ENCODE measurements at regions not wholly inside any gene's neighbourhood (a gene's known extent, or its start where the extent isn't known, plus 50 kb on each side); places are given as distances from the start of the nearest gene placed in this dataset.
"Not testable (repeated sequence)": the region's sequence is repeated elsewhere in the genome, so short reads cannot be mapped to it uniquely, and the experiment has no call there.

DNA sequence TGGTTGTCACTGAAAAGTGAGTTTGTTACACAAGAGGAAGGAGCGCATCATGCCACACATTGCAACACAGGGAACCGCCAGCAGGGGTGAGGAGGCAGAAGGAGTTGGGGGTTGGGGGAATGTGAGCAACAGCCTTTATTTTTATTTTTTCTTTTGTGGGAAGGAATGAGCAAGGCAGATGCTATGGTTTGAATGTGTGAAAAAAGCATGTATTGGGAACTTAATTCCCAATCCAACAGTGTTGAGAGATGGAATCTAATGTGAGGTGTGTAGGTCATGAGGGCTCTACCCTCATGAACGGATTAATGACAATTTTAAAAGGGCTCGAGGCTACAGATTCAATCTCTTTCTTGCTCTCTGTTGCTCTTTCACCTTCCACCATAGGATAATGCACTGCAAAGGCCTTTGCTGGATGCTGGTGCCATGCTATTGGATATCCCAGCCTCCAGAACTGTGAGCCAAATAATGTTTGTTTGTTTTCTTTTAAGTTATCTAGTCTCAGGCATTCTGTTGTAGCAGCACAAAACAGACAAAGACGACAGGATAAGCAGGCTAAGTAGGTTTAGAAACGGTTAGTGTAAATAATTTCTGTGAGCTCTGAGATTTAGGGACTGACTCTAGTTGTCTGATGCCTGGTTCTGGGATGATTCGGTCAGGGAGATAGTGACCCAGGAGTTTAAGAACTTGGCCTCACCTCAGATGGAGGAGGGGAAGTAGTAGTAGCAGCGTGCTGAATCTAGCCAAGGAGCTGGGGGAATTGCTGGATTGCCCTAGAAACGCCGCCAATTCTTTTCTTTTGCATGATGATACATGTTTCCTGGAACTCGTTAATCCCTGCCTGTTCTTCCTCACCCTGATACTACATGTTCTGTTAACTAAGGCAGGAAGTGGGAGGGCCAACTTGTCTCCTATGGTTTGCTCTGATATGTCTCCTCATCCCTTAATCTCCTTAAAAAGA, 156.6 kb upstream of the CTSO start:
- H3K79me2 ChIP-seq (ENCODE audit: insufficient read depth, low read length): no peaks in the 10 kb centered on the region
- no peaks in the 10 kb centered on the region for H3K9me2 ChIP-seq (replicated peaks; ENCODE audit: insufficient read depth, low read length)
- no peak overlapping the region for H3K4me3 ChIP-seq (ENCODE audit: insufficient read depth, low read length, poor library complexity, severe bottlenecking)
- no peaks in the 10 kb centered on the region for H3F3A ChIP-seq (ENCODE audit: insufficient read depth)
- TF ChIP-seq EZH2phosphoT487 (conservative IDR thresholded peaks at IDR 0.05; ENCODE audit: low read length): no peak
- TF ChIP-seq CTCF (IDR thresholded peaks at IDR 0.05; ENCODE audit: insufficient read depth, low read length, poor library complexity, severe bottlenecking): no peak
- no peak overlapping the region for H2AFZ ChIP-seq (ENCODE audit: low read depth, low read length, severe bottlenecking)
- H3K27ac ChIP-seq (ENCODE audit: low read depth, low read length): no peak overlapping the region
- no peaks in the 10 kb centered on the region for H3K9me3 ChIP-seq (ENCODE audit: insufficient read depth, low read length)
- H3K4me2 ChIP-seq (ENCODE audit: low read depth, low read length, poor library complexity, severe bottlenecking): no peak overlapping the region
- H4K20me1 ChIP-seq (ENCODE audit: low read depth, low read length): no peaks in the 10 kb centered on the region
- no peaks in the 10 kb centered on the region for H3K36me3 ChIP-seq (ENCODE audit: low read length)
- H3K27me3 ChIP-seq (ENCODE audit: low read length): no peaks in the 10 kb centered on the region
- no peak overlapping the region for H3K9ac ChIP-seq (ENCODE audit: low read length)

DNA sequence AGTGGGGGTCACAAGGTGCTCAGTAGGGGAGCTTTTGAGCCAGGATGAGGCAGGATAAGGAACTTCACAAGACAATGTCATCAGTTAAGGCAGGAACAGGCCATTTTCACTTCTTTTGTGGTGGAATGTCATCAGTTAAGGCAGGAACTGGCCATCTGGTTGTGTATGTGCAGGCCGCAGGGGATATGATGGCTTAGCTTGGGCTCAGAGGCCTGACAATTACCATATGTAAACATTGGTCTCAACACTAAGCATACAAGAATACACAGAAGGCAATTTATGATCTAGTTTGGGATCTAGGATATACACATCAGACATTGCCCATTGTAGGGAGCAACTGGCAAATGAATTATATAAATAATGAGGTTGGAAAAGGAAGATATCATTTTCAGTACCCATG, 155.4 kb upstream of the CTSO start:
- H4K20me1 ChIP-seq (ENCODE audit: low read depth, low read length); H3K27ac ChIP-seq (ENCODE audit: low read depth, low read length); H3K36me3 ChIP-seq (ENCODE audit: low read length); H3K4me3 ChIP-seq (ENCODE audit: insufficient read depth, low read length, poor library complexity, severe bottlenecking); H3K9ac ChIP-seq (ENCODE audit: low read length); H3F3A ChIP-seq (ENCODE audit: insufficient read depth); H3K4me2 ChIP-seq (ENCODE audit: low read depth, low read length, poor library complexity, severe bottlenecking); H3K9me3 ChIP-seq (ENCODE audit: insufficient read depth, low read length); H3K79me2 ChIP-seq (ENCODE audit: insufficient read depth, low read length); H3K27me3 ChIP-seq (ENCODE audit: low read length); H3K9me2 ChIP-seq (replicated peaks; ENCODE audit: insufficient read depth, low read length); H2AFZ ChIP-seq (ENCODE audit: low read depth, low read length, severe bottlenecking): not testable (repeated sequence)

DNA sequence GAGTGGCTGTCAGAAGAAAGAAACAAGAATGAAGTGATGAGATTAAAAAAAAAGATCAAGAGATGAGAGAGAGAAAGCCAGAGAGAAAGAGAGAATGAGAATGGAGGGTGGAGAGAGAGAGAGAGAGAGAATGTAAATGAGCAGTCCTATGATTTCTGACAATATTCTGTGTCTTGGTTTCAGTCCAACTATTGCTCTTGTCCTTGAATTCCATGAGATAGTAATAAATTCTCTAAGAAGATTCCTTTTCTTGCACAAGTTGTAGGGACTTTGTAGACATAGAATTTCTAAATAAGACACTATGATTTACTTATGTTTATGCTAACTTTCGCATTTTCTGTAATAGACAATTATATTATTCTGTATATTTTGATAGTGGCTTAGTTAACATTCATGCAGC, 149.6 kb upstream of the CTSO start:
- Histone ChIP-seq H3K79me2 (ENCODE audit: insufficient read depth, low read length) (no peaks in the 10 kb centered on the region), H3F3A (ENCODE audit: insufficient read depth) (no peaks in the 10 kb centered on the region), H3K27me3 (ENCODE audit: low read length) (no peaks in the 10 kb centered on the region), H3K27ac (ENCODE audit: low read depth, low read length) (no peak overlapping the region), H3K36me3 (ENCODE audit: low read length) (no peaks in the 10 kb centered on the region), H4K20me1 (ENCODE audit: low read depth, low read length) (no peaks in the 10 kb centered on the region), H3K9me3 (ENCODE audit: insufficient read depth, low read length) (no peaks in the 10 kb centered on the region), H3K9me2 (replicated peaks; ENCODE audit: insufficient read depth, low read length) (no peaks in the 10 kb centered on the region; the same call in 1 of the 2 replicates), H3K4me3 (ENCODE audit: insufficient read depth, low read length, poor library complexity, severe bottlenecking) (no peak overlapping the region), H2AFZ (ENCODE audit: low read depth, low read length, severe bottlenecking) (no peak overlapping the region), H3K9ac (ENCODE audit: low read length) (no peak overlapping the region), H3K4me2 (ENCODE audit: low read depth, low read length, poor library complexity, severe bottlenecking) (no peak overlapping the region)
- TF ChIP-seq CTCF (IDR thresholded peaks at IDR 0.05; ENCODE audit: insufficient read depth, low read length, poor library complexity, severe bottlenecking) (no peak), EZH2phosphoT487 (conservative IDR thresholded peaks at IDR 0.05; ENCODE audit: low read length) (no peak)

DNA sequence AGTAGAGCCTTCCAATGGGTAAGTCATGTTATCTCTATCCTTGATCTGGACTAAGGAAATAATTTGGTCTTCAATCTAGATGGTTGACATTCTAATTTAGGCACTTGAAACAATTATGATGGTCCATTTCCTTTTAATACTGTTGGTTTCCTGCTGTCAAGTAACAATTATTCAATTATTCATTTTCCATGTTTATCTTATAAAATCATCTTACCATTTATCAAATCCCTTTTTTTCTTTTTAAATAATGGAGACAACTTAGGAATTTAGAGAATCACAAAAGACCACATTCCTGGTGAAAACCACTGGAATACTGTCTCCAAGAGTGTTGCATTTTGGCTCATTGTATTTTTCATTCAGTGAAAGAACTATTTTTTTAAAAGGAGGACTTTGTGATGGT, 148.7 kb upstream of the CTSO start:
- no peaks in the 10 kb centered on the region for H3F3A ChIP-seq (ENCODE audit: insufficient read depth)
- no peak overlapping the region for H3K9ac ChIP-seq (ENCODE audit: low read length)
- H4K20me1 ChIP-seq (ENCODE audit: low read depth, low read length): no peaks in the 10 kb centered on the region
- no peak overlapping the region for H3K4me3 ChIP-seq (ENCODE audit: insufficient read depth, low read length, poor library complexity, severe bottlenecking)
- H3K4me2 ChIP-seq (ENCODE audit: low read depth, low read length, poor library complexity, severe bottlenecking): no peak overlapping the region
- no peak overlapping the region for H3K27ac ChIP-seq (ENCODE audit: low read depth, low read length)
- H3K9me2 ChIP-seq (replicated peaks; ENCODE audit: insufficient read depth, low read length): no peaks in the 10 kb centered on the region; the same call in 1 of the 2 replicates
- H3K27me3 ChIP-seq (ENCODE audit: low read length): no peaks in the 10 kb centered on the region
- H3K36me3 ChIP-seq (ENCODE audit: low read length): no peaks in the 10 kb centered on the region
- H2AFZ ChIP-seq (ENCODE audit: low read depth, low read length, severe bottlenecking): no peak overlapping the region
- TF ChIP-seq EZH2phosphoT487 (conservative IDR thresholded peaks at IDR 0.05; ENCODE audit: low read length): no peak
- no peak for TF ChIP-seq CTCF (IDR thresholded peaks at IDR 0.05; ENCODE audit: insufficient read depth, low read length, poor library complexity, severe bottlenecking)
- no peaks in the 10 kb centered on the region for H3K79me2 ChIP-seq (ENCODE audit: insufficient read depth, low read length)
- H3K9me3 ChIP-seq (ENCODE audit: insufficient read depth, low read length): no peaks in the 10 kb centered on the region
